GM23248 (cell line): ENCODE measurements at regions not wholly inside any gene's neighbourhood (a gene's known extent, or its start where the extent isn't known, plus 50 kb on each side); places are given as distances from the start of the nearest gene placed in this dataset.

Experiments
- EZH2 ChIP-seq: fragments of 200-600 bp; sonication (generic); IDR thresholded peaks from 2 replicates; pipeline ENCODE4 v1.6.1; 2018; ENCODE audit warnings: antibody characterized with exemption, mild to moderate bottlenecking; ENCODE audit not compliant: insufficient read depth, poor library complexity, severe bottlenecking
- EZH2phosphoT487 ChIP-seq: fragments of 200-600 bp; sonication (generic); IDR thresholded peaks from 2 replicates; pipeline ENCODE4 v1.6.1; 2018; ENCODE audit warnings: antibody characterized with exemption, moderate library complexity, mild to moderate bottlenecking, low read depth; ENCODE audit not compliant: insufficient read depth

DNA sequence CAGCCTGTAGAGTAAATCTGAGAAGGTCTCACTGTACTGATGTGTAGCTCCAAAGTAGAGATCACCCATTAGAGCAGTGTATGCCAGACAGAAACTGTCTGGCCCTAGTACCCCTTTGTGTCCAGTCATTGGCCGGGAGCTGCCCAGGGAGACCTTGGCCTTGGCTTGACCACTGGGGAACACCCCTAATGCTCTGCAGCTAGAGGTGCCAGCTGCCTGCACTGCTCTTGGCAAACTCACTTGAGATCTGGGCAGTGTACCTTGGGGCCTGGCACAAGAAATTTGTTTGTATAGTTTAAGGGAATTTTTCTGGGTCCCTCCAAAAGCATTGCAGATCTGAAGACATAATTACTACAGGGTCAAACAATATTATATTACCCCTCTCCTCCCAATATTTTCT lies 78.7 kb upstream of the MPHOSPH6 start:
- TF ChIP-seq EZH2, result no peak
- TF ChIP-seq EZH2phosphoT487, result no peak
